WI38 (cell line): ENCODE measurements at regions not wholly inside any gene's neighbourhood (a gene's known extent, or its start where the extent isn't known, plus 50 kb on each side); places are given as distances from the start of the nearest gene placed in this dataset.
A peak's percentile ranks its signal among the peaks of the same experiment; 100 is the strongest.
"Not testable (repeated sequence)": the region's sequence is repeated elsewhere in the genome, so short reads cannot be mapped to it uniquely, and the experiment has no call there.

Experiments used
- H3K4me3 ChIP-seq: 2 replicates; pipeline ENCODE4 v1.5.1; 2011; ENCODE audit warnings: low read depth, mild to moderate bottlenecking, control low read depth, low read length
- CTCF ChIP-seq: IDR thresholded peaks from 2 replicates; pipeline ENCODE4 v1.5.1; 2012; ENCODE audit warnings: low read depth, mild to moderate bottlenecking, control low read depth, low read length

- no peak for TF ChIP-seq CTCF
- peak overlapping the region; percentile 73 for H3K4me3 ChIP-seq
These were observed 110.2 kb upstream of the DOCK9 start for GRCh38 chr13:99087954-99088491.

- no peak for TF ChIP-seq CTCF
- H3K4me3 ChIP-seq: no peak overlapping the region
These were observed 106.7 kb upstream of the UBAC2 start for GRCh38 chr13:99093997-99094396.

GRCh38 chr13:99101831-99102230 is 98.8 kb upstream of the UBAC2 start:
- not testable (repeated sequence) for H3K4me3 ChIP-seq

GRCh38 chr13:99103536-99103935 is 97.1 kb upstream of the UBAC2 start:
- no peak for TF ChIP-seq CTCF
- no peak overlapping the region for H3K4me3 ChIP-seq

GRCh38 chr13:99104396-99104795 is 96.3 kb upstream of the UBAC2 start:
- no peak overlapping the region for H3K4me3 ChIP-seq
- no peak for TF ChIP-seq CTCF

- no peak for TF ChIP-seq CTCF
- no peak overlapping the region for H3K4me3 ChIP-seq
These were observed 95.5 kb upstream of the UBAC2 start for GRCh38 chr13:99105160-99105559.

GRCh38 chr13:99113351-99113750 is 87.3 kb upstream of the UBAC2 start:
- no peak for TF ChIP-seq CTCF
- H3K4me3 ChIP-seq: no peak overlapping the region

- no peak overlapping the region for H3K4me3 ChIP-seq
- TF ChIP-seq CTCF: no peak
These were observed 82.5 kb upstream of the UBAC2 start for GRCh38 chr13:99118179-99118578.
